ENCODE measurements at regions not wholly inside any gene's neighbourhood (a gene's known extent, or its start where the extent isn't known, plus 50 kb on each side); places are given as distances from the start of the nearest gene placed in this dataset.
A peak's percentile ranks its signal among the peaks of the same experiment; 100 is the strongest.

GRCh38 chr12:94874518-94875302 lies 128.8 kb downstream of the NDUFA12 start:
- DNase-seq, result no peak
- WGBS, 2 donors, result 6 to 14% methylated on average over 18 to 20 of the region's 20 CpGs
- TF ChIP-seq, protein P1, sequence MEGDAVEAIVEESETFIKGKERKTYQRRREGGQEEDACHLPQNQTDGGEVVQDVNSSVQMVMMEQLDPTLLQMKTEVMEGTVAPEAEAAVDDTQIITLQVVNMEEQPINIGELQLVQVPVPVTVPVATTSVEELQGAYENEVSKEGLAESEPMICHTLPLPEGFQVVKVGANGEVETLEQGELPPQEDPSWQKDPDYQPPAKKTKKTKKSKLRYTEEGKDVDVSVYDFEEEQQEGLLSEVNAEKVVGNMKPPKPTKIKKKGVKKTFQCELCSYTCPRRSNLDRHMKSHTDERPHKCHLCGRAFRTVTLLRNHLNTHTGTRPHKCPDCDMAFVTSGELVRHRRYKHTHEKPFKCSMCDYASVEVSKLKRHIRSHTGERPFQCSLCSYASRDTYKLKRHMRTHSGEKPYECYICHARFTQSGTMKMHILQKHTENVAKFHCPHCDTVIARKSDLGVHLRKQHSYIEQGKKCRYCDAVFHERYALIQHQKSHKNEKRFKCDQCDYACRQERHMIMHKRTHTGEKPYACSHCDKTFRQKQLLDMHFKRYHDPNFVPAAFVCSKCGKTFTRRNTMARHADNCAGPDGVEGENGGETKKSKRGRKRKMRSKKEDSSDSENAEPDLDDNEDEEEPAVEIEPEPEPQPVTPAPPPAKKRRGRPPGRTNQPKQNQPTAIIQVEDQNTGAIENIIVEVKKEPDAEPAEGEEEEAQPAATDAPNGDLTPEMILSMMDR (IDR thresholded peaks at IDR 0.05), result no peak
- TF ChIP-seq POLR2A (IDR thresholded peaks at IDR 0.05), result no peak
- Histone ChIP-seq H3K4me1 (peaks cover 8% of the 10 kb centered on the region), H3K9me3 (no peaks in the 10 kb centered on the region), H3K4me3 (peak overlapping the region; percentile 51 to 54), H3K27ac (no peak overlapping the region), H3K27me3 (no peaks in the 10 kb centered on the region), H3K36me3 (ENCODE audit: low read depth, missing control alignments) (no peaks in the 10 kb centered on the region)
- intact Hi-C loops (cut with DNase I; ENCODE audit: low total_unique reads), result no loop called here

- WGBS, 2 donors, result 1 to 2% methylated on average over 19 to 50 of the region's 64 CpGs
- Histone ChIP-seq H3K4me1 (peaks cover 8% of the 10 kb centered on the region), H3K4me3 (peak overlapping the region; percentile 51 to 54), H3K27ac (no peak overlapping the region), H3K36me3 (ENCODE audit: low read depth, missing control alignments) (no peaks in the 10 kb centered on the region), H3K27me3 (no peaks in the 10 kb centered on the region), H3K9me3 (no peaks in the 10 kb centered on the region)
- no peak for DNase-seq
- intact Hi-C loops (cut with DNase I; ENCODE audit: low total_unique reads), result no loop called here
- TF ChIP-seq POLR2A (IDR thresholded peaks at IDR 0.05), result no peak
- TF ChIP-seq, protein P1 (IDR thresholded peaks at IDR 0.05), result no peak
Observed at GRCh38 chr12:94873734-94874517, 129.6 kb downstream of the NDUFA12 start.

DNA sequence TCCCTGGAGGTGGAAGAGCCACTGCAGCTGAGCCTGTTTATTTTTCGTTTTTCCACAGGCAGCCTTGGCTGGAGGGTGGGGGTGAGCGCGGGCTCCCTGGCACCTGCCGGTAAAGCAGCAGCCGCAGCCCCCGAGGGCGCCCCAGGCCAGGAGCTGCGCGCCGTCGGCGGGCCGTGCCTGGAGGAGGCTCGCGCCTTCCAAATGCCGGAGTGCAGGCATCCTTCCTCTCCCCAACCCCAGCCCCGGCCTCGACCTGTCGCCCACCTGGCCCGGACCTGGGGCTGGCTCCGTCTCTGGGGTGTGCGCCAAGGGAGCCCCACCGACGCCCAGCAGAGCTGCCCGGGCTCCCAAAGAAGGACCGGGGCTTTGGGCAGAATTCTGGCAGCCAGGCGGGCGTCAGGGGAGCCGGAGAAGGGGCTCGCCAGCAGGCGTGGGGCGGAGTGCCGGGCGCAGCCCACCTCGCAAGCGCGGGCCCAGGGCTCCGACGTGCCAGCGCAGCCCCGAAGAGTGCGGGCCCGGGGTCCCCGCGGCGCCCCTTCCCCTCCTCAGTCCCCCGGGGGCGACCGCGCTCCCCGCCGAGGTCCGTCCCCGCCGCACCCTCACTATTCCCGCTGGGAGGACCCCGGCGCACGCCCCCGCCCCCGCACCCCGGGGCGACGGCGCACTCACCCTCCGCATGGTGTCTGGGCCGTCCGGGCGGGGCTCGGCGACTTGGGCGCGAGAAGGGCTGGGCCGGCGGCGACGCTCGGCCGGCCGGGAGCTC lies 130.3 kb downstream of the NDUFA12 start:
- H3K9me3 ChIP-seq, result no peaks in the 10 kb centered on the region
- H3K36me3 ChIP-seq (ENCODE audit: low read depth, missing control alignments), result no peaks in the 10 kb centered on the region
- intact Hi-C loops (cut with DNase I; ENCODE audit: low total_unique reads), result no loop called here
- H3K4me3 ChIP-seq, result peak overlapping the region; percentile 51 to 65
- TF ChIP-seq POLR2A (IDR thresholded peaks at IDR 0.05), result no peak
- TF ChIP-seq, protein P1 (IDR thresholded peaks at IDR 0.05), result no peak
- WGBS, 2 donors, result 0 to 1% methylated on average over 1 to 60 of the region's 80 CpGs
- no peaks in the 10 kb centered on the region for H3K27me3 ChIP-seq
- no peak for DNase-seq
- peak overlapping the region in 1 of 2 donors; percentile 41 for H3K27ac ChIP-seq
- peaks cover 8% of the 10 kb centered on the region for H3K4me1 ChIP-seq

- no peak for DNase-seq
- Histone ChIP-seq H3K27ac (no peak overlapping the region), H3K36me3 (ENCODE audit: low read depth, missing control alignments) (no peaks in the 10 kb centered on the region), H3K9me3 (no peaks in the 10 kb centered on the region), H3K4me1 (peaks cover 8% of the 10 kb centered on the region), H3K27me3 (no peaks in the 10 kb centered on the region), H3K4me3 (peak overlapping the region; percentile 51 to 65)
- intact Hi-C loops (cut with DNase I; ENCODE audit: low total_unique reads), result no loop called here
- TF ChIP-seq POLR2A (IDR thresholded peaks at IDR 0.05), result no peak
- TF ChIP-seq, protein P1 (IDR thresholded peaks at IDR 0.05), result no peak
- WGBS, 2 donors, result 16 to 27% methylated on average over 8 of the region's 8 CpGs
Observed at GRCh38 chr12:94872671-94872970, 130.9 kb downstream of the NDUFA12 start.

Measured in testis (tissue), 2 donors.